ENCODE measurements at regions not wholly inside any gene's neighbourhood (a gene's known extent, or its start where the extent isn't known, plus 50 kb on each side); places are given as distances from the start of the nearest gene placed in this dataset.

DNA sequence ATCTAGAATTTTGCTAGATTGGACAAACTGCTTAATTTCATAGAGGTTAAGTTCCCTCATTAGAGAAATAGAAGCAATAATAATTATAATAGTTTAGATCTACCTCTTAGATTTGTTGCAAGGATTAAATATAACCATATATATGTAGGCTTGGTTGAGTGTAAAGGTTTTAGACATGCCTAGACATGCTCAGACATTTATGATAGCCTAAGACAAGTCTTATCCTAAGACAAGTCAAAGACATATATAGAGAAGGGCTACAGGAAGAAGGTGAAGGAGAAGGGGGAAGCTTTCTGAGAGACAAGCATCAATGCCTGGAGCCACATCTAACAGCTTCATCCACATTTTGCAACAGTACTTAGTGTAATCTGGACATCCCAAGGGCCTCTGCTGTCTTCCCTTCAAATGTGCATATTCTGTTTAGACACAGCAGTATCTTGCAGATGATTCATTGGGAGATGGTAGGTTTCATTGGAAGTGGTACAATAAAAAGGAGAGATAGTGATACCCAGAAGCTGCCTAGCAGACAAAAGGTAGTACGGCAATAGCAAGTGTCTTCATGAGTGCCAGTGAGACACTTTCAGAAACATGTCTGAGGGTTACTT is 146.5 kb downstream of the HGF start:
- Histone ChIP-seq H3K9ac (replicated peaks in 1 of 4; ENCODE audit: extremely low read depth in 1 of 4, low read depth in 3 of 4, low read length in 3 of 4) (no peak overlapping the region; a peak in 1 of 7 replicates), H2AFZ (ENCODE audit: low read length) (peak overlapping the region; percentile 89), H4K91ac (replicated peaks; ENCODE audit: insufficient read length, low read length) (no peak overlapping the region), H3K4me1 (replicated peaks in 1 of 4; ENCODE audit: control insufficient read depth in 3 of 4, insufficient read depth in 4 of 4, low read length in 3 of 4) (no peaks in the 10 kb centered on the region), H3K4me3 (ENCODE audit: extremely low read depth in 1 of 4, insufficient read depth in 2 of 4, low read depth in 3 of 4, low read length in 4 of 4) (no peak overlapping the region), H3K4ac (replicated peaks; ENCODE audit: insufficient read length, low read depth, low read length) (no peak overlapping the region), H3K4me2 (ENCODE audit: insufficient read depth in 1 of 2, low read depth in 2 of 2, low read length in 2 of 2) (no peak overlapping the region), H3K79me1 (ENCODE audit: low read depth, low read length) (no peaks in the 10 kb centered on the region), H3K18ac (ENCODE audit: extremely low read depth, low read length) (no peak overlapping the region), H3K9me3 (ENCODE audit: insufficient read depth in 2 of 2, low read depth in 1 of 2, low read length in 1 of 2) (no peaks in the 10 kb centered on the region), H4K8ac (ENCODE audit: extremely low read depth, insufficient read depth, low read length) (no peak overlapping the region), H3K27ac (ENCODE audit: low read depth, low read length) (no peak overlapping the region), H2AK5ac (ENCODE audit: low read depth, low read length) (no peak overlapping the region), H2BK5ac (ENCODE audit: low read depth, low read length) (no peak overlapping the region), H4K20me1 (replicated peaks in 1 of 2; ENCODE audit: control insufficient read depth in 1 of 2, insufficient read depth in 2 of 2, low read length in 2 of 2) (no peaks in the 10 kb centered on the region), H3K56ac (replicated peaks; ENCODE audit: insufficient read length, low read depth, low read length) (no peak overlapping the region), H3K23me2 (ENCODE audit: low read depth, low read length) (no peaks in the 10 kb centered on the region), H3K36me3 (ENCODE audit: control insufficient read depth in 2 of 4, insufficient read depth in 4 of 4, low read length in 3 of 4) (no peaks in the 10 kb centered on the region), H4K5ac (ENCODE audit: insufficient read length, low read depth, low read length) (no peak overlapping the region), H2BK15ac (ENCODE audit: low read length) (no peak overlapping the region), H3K27me3 (replicated peaks in 1 of 4; ENCODE audit: control insufficient read depth in 3 of 4, extremely low read depth in 1 of 4, insufficient read depth in 3 of 4, low read length in 3 of 4) (no peaks in the 10 kb centered on the region), H3K79me2 (ENCODE audit: control insufficient read depth in 1 of 2, insufficient read depth in 2 of 2, low read length in 2 of 2) (no peaks in the 10 kb centered on the region), H2BK20ac (ENCODE audit: low read length) (no peak overlapping the region), H2BK120ac (replicated peaks; ENCODE audit: low read depth, low read length) (no peak overlapping the region), H2BK12ac (ENCODE audit: low read depth, low read length) (no peak overlapping the region), H3K14ac (ENCODE audit: insufficient read length) (no peak overlapping the region), H3K23ac (ENCODE audit: insufficient read length) (no peak overlapping the region)
- CTCF ChIA-PET (ENCODE audit: partially characterized antibody) = interaction anchor here (0.6 kb wide), 1 partner anchor 63 kb away, joined by 3 read pairs; no protein-coding TSS in a partner anchor
- FAIRE-seq (no peak), DNase-seq (ENCODE audit: low read depth in 1 of 2, low spot score in 2 of 2) (no peak)
- POLR2A ChIA-PET (ENCODE audit: partially characterized antibody) = no interaction called here
- WGBS, 2 experiments (ENCODE audit: extremely low coverage in 1 of 2, insufficient coverage in 1 of 2, insufficient read length in 1 of 2, insufficient replicate concordance in 2 of 2, low coverage in 1 of 2, low lambda C conversion rate in 2 of 2, missing lambda C conversion rate in 1 of 2) = 100% methylated on average over 1 of the region's 1 CpG; no CpG with 5 or more reads in 1 of the 2 experiments
- no peak for TF ChIP-seq NRF1 (IDR thresholded peaks at IDR 0.05; ENCODE audit: low read depth, low read length)
- no peak for TF ChIP-seq ATF2 (IDR thresholded peaks at IDR 0.05; ENCODE audit: low read length)
- TF ChIP-seq TAF7 (optimal IDR thresholded peaks at IDR 0.05; ENCODE audit: borderline replicate concordance, low read depth, low read length) = no peak
- TF ChIP-seq JUN (IDR thresholded peaks at IDR 0.05; ENCODE audit: low read depth, low read length) = no peak
- no peak for TF ChIP-seq BACH1 (IDR thresholded peaks at IDR 0.05; ENCODE audit: low read length)
- TF ChIP-seq POLR2A (IDR thresholded peaks at IDR 0.05; ENCODE audit: control extremely low read depth in 1 of 2, low read depth in 2 of 2, low read length in 2 of 2) = no peak
- no peak for TF ChIP-seq MAFK (IDR thresholded peaks at IDR 0.05; ENCODE audit: low read depth, low read length)
- no peak for TF ChIP-seq CREB1 (IDR thresholded peaks at IDR 0.05)
- no peak for TF ChIP-seq FOSL1 (IDR thresholded peaks at IDR 0.05; ENCODE audit: insufficient read depth, low read depth, low read length)
- no peak for TF ChIP-seq POU5F1 (IDR thresholded peaks at IDR 0.05; ENCODE audit: low read depth, low read length)
- no peak for TF ChIP-seq TBP (IDR thresholded peaks at IDR 0.05; ENCODE audit: low read depth, low read length)
- no peak for TF ChIP-seq GABPA (IDR thresholded peaks at IDR 0.05; ENCODE audit: borderline replicate concordance, insufficient read depth, low read length)
- TF ChIP-seq SUZ12 (IDR thresholded peaks at IDR 0.05; ENCODE audit: low read length) = no peak
- TF ChIP-seq BCL11A (IDR thresholded peaks at IDR 0.05; ENCODE audit: low read depth in 2 of 2, low read length in 2 of 2) = no peak
